ENCODE measurements at regions not wholly inside any gene's neighbourhood (a gene's known extent, or its start where the extent isn't known, plus 50 kb on each side); places are given as distances from the start of the nearest gene placed in this dataset.

GRCh38 chr6:170117111-170117972, 173.5 kb downstream of the DLL1 start:
- no peak overlapping the region for H3K27ac ChIP-seq
- TF ChIP-seq CTCF (IDR thresholded peaks at IDR 0.05) = no peak
- H3K4me3 ChIP-seq (ENCODE audit: low read depth, low read length) = no peak overlapping the region
- H3K4me2 ChIP-seq (ENCODE audit: low read length) = no peak overlapping the region
- H3K79me2 ChIP-seq = no peaks in the 10 kb centered on the region
- no peak overlapping the region for H2AFZ ChIP-seq
- H3K4me1 ChIP-seq = no peaks in the 10 kb centered on the region
- H3K36me3 ChIP-seq (ENCODE audit: control insufficient read depth, insufficient read depth, low read length) = peaks cover 2% of the 10 kb centered on the region
- no peaks in the 10 kb centered on the region for H3K27me3 ChIP-seq (ENCODE audit: control insufficient read depth, insufficient read depth, low read length)
- peaks cover 3% of the 10 kb centered on the region for H3K9me3 ChIP-seq (ENCODE audit: control insufficient read depth, low read length)
- no peak overlapping the region for H3K9ac ChIP-seq

- H3K27me3 ChIP-seq (ENCODE audit: control insufficient read depth, insufficient read depth, low read length) = no peaks in the 10 kb centered on the region
- no peak overlapping the region for H3K9ac ChIP-seq
- no peak overlapping the region for H3K27ac ChIP-seq
- no peak overlapping the region for H3K4me2 ChIP-seq (ENCODE audit: low read length)
- no peak overlapping the region for H3K4me3 ChIP-seq (ENCODE audit: low read depth, low read length)
- peaks cover 3% of the 10 kb centered on the region for H3K9me3 ChIP-seq (ENCODE audit: control insufficient read depth, low read length)
- no peak for TF ChIP-seq CTCF (IDR thresholded peaks at IDR 0.05)
- no peak overlapping the region for H2AFZ ChIP-seq
- H3K79me2 ChIP-seq = no peaks in the 10 kb centered on the region
- H3K4me1 ChIP-seq = no peaks in the 10 kb centered on the region
- peaks cover 2% of the 10 kb centered on the region for H3K36me3 ChIP-seq (ENCODE audit: control insufficient read depth, insufficient read depth, low read length)
These were observed 174.2 kb downstream of the DLL1 start for GRCh38 chr6:170116636-170117035.

- H3K9me3 ChIP-seq (ENCODE audit: control insufficient read depth, low read length) = no peaks in the 10 kb centered on the region
- H3K4me2 ChIP-seq (ENCODE audit: low read length) = no peak overlapping the region
- no peaks in the 10 kb centered on the region for H3K27me3 ChIP-seq (ENCODE audit: control insufficient read depth, insufficient read depth, low read length)
- H3K27ac ChIP-seq = no peak overlapping the region
- H3K79me2 ChIP-seq = no peaks in the 10 kb centered on the region
- H3K4me1 ChIP-seq = no peaks in the 10 kb centered on the region
- no peak overlapping the region for H2AFZ ChIP-seq
- H3K4me3 ChIP-seq (ENCODE audit: low read depth, low read length) = no peak overlapping the region
- TF ChIP-seq CTCF (IDR thresholded peaks at IDR 0.05) = no peak
- H3K9ac ChIP-seq = no peak overlapping the region
- H3K36me3 ChIP-seq (ENCODE audit: control insufficient read depth, insufficient read depth, low read length) = no peaks in the 10 kb centered on the region
These were observed 175.7 kb downstream of the DLL1 start for GRCh38 chr6:170114956-170115855.

- no peak overlapping the region for H3K27ac ChIP-seq
- no peak overlapping the region for H3K9ac ChIP-seq
- no peaks in the 10 kb centered on the region for H3K4me1 ChIP-seq
- H2AFZ ChIP-seq = no peak overlapping the region
- no peak for TF ChIP-seq CTCF (IDR thresholded peaks at IDR 0.05)
- H3K4me3 ChIP-seq (ENCODE audit: low read depth, low read length) = no peak overlapping the region
- no peaks in the 10 kb centered on the region for H3K27me3 ChIP-seq (ENCODE audit: control insufficient read depth, insufficient read depth, low read length)
- no peaks in the 10 kb centered on the region for H3K36me3 ChIP-seq (ENCODE audit: control insufficient read depth, insufficient read depth, low read length)
- H3K4me2 ChIP-seq (ENCODE audit: low read length) = no peak overlapping the region
- H3K79me2 ChIP-seq = no peaks in the 10 kb centered on the region
- H3K9me3 ChIP-seq (ENCODE audit: control insufficient read depth, low read length) = no peaks in the 10 kb centered on the region
These were observed 176.5 kb downstream of the DLL1 start for GRCh38 chr6:170114187-170114945.
